Adrenal gland (tissue), 5 donors: ENCODE measurements at regions not wholly inside any gene's neighbourhood (a gene's known extent, or its start where the extent isn't known, plus 50 kb on each side); places are given as distances from the start of the nearest gene placed in this dataset.

Source experiments
- POLR2A ChIP-seq, 2 donors: fragments of 450-650 bp; IDR thresholded peaks; one replicate each; pipeline ENCODE4 v1.6.1; 2017; ENCODE audit warnings: antibody characterized with exemption in 2 of 2, mild to moderate bottlenecking in 2 of 2, moderate library complexity in 1 of 2
- TF ChIP-seq, protein P1 (sequence below), 6 experiments: fragments of 450-650 bp in 4 of 6; fragments of 200-600 bp in 2 of 6; sonication (generic) in 1 of 6; IDR thresholded peaks; 1 replicate in 5 of 6; 2 replicates in 1 of 6; pipeline versions ENCODE4 v1.5.1 to v1.8.0; 2016 to 2021; ENCODE audit warnings: antibody characterized with exemption in 6 of 6, mild to moderate bottlenecking in 2 of 6, moderate library complexity in 1 of 6
- donor health status: DM: no; HTN: no; CAD: no.

DNA sequence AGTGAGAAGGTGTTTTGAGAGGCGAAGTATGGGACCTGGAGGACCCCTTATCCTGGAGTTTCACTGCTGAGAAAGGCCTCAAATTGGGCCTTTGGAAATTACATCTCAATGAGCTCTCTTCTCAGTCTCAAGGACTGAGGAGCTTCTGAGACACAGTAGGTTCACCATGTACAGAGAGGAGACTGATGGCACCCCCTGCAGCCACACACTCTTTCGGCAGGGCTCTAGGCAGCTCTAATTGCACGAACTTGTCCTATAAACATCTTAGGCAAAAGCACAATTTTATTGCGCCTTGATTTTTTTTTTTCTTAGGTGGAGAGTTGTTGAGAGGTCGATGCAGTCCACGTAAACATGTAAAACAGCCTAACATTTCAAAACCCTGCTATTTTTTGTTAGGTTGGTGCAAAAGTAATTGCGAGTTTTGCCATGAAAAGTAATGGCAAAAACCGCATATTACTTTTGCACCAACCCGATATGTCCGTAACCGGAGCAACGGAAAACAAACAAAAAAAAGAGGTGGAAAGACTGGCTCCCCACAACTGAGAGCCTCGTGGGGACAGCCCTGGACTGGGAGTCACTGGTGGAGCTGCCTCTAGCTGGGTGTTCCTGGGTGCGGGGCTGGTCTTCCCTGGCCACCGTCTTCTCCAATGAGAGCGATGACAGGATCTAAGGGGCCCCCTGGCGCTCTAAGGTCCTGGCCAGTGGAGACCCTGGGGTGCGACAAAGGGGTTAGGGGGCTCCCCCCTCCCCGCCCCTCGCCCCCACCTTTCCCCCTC, 84.0 kb upstream of the EYA2 start:
- TF ChIP-seq, protein P1, sequence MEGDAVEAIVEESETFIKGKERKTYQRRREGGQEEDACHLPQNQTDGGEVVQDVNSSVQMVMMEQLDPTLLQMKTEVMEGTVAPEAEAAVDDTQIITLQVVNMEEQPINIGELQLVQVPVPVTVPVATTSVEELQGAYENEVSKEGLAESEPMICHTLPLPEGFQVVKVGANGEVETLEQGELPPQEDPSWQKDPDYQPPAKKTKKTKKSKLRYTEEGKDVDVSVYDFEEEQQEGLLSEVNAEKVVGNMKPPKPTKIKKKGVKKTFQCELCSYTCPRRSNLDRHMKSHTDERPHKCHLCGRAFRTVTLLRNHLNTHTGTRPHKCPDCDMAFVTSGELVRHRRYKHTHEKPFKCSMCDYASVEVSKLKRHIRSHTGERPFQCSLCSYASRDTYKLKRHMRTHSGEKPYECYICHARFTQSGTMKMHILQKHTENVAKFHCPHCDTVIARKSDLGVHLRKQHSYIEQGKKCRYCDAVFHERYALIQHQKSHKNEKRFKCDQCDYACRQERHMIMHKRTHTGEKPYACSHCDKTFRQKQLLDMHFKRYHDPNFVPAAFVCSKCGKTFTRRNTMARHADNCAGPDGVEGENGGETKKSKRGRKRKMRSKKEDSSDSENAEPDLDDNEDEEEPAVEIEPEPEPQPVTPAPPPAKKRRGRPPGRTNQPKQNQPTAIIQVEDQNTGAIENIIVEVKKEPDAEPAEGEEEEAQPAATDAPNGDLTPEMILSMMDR (IDR thresholded peaks at IDR 0.05) = no peak
- no peak for TF ChIP-seq POLR2A (IDR thresholded peaks at IDR 0.05)
